CD4-positive, alpha-beta T cell treated with Interleukin-12 subunit alpha and Interleukin-12 subunit beta, for 1 hour (primary cell): ENCODE measurements at regions not wholly inside any gene's neighbourhood (a gene's known extent, or its start where the extent isn't known, plus 50 kb on each side); places are given as distances from the start of the nearest gene placed in this dataset.
"Not testable (repeated sequence)": the region's sequence is repeated elsewhere in the genome, so short reads cannot be mapped to it uniquely, and the experiment has no call there.

Source experiments
- DNase-seq: peaks from one replicate; pipeline ENCODE4 v3.0.0-alpha.2; 2020

GRCh38 chr6:113694278-113695077, 162.7 kb upstream of the MARCKS start:
- no peak for DNase-seq

- no peak for DNase-seq
Measured at GRCh38 chr6:113695516-113695915, 161.6 kb upstream of the MARCKS start.

- peak; percentile 1 for DNase-seq
Measured at GRCh38 chr6:113696960-113697359, 160.2 kb upstream of the MARCKS start.

- no peak for DNase-seq
Measured at GRCh38 chr6:113697632-113698410, 159.3 kb upstream of the MARCKS start.

GRCh38 chr6:113699239-113699638, 157.9 kb upstream of the MARCKS start:
- DNase-seq, result no peak

GRCh38 chr6:113701552-113702254, 155.4 kb upstream of the MARCKS start:
- no peak for DNase-seq

GRCh38 chr6:113707194-113707593, 150.0 kb upstream of the MARCKS start:
- no peak for DNase-seq

- no peak for DNase-seq
Measured at GRCh38 chr6:113709936-113710509, 147.1 kb upstream of the MARCKS start.

GRCh38 chr6:113713665-113714064, 143.5 kb upstream of the MARCKS start:
- DNase-seq, result no peak

GRCh38 chr6:113718588-113718987, 138.6 kb upstream of the MARCKS start:
- no peak for DNase-seq

- no peak for DNase-seq
Measured at GRCh38 chr6:113719064-113719463, 138.1 kb upstream of the MARCKS start.

GRCh38 chr6:113719545-113719944, 137.6 kb upstream of the MARCKS start:
- DNase-seq, result no peak

- DNase-seq, result no peak
Measured at GRCh38 chr6:113723182-113723581, 134.0 kb upstream of the MARCKS start.

GRCh38 chr6:113724927-113725326, 132.2 kb upstream of the MARCKS start:
- not testable (repeated sequence) for DNase-seq

- no peak for DNase-seq
Measured at GRCh38 chr6:113731541-113731940, 125.6 kb upstream of the MARCKS start.

- DNase-seq, result no peak
Measured at GRCh38 chr6:113732384-113732966, 124.7 kb upstream of the MARCKS start.

GRCh38 chr6:113733381-113733780, 123.8 kb upstream of the MARCKS start:
- no peak for DNase-seq

GRCh38 chr6:113734982-113735381, 122.2 kb upstream of the MARCKS start:
- no peak for DNase-seq

- no peak for DNase-seq
Measured at GRCh38 chr6:113735491-113735890, 121.7 kb upstream of the MARCKS start.

- DNase-seq, result no peak
Measured at GRCh38 chr6:113736978-113737377, 120.2 kb upstream of the MARCKS start.

- no peak for DNase-seq
Measured at GRCh38 chr6:113739041-113739655, 118.0 kb upstream of the MARCKS start.

- DNase-seq, result no peak
Measured at GRCh38 chr6:113741651-113742050, 115.5 kb upstream of the MARCKS start.
